SK-N-SH (cell line): ENCODE measurements at regions not wholly inside any gene's neighbourhood (a gene's known extent, or its start where the extent isn't known, plus 50 kb on each side); places are given as distances from the start of the nearest gene placed in this dataset.

Source experiments
- CTCF ChIA-PET: fragments of 300-600, 350-600 bp; formaldehyde crosslinking; extraction: SDS; loops from one replicate; lab custom pipeline; 2021; lab: Yijun Ruan, JAX
- POLR2A ChIA-PET: fragments of 350-600 bp; sonication (Branson Sonifier 250); formaldehyde crosslinking; extraction: SDS; loops from one replicate; lab custom pipeline; 2020; ENCODE audit warnings: antibody characterized with exemption, inconsistent platforms; lab: Yijun Ruan, JAX
- DNase-seq: peaks from one replicate; pipeline ENCODE4 v3.0.0; 2012
- H2AFZ ChIP-seq: fragments of 200-600 bp; sonication (generic); 2 replicates; pipeline ENCODE4 v1.8.1; 2016; ENCODE audit warnings: antibody characterized with exemption, mild to moderate bottlenecking, low read depth
- H3F3A ChIP-seq: fragments of 200-600 bp; sonication (generic); replicated peaks from 2 replicates; pipeline ENCODE3; 2016; ENCODE audit warnings: antibody characterized with exemption, mild to moderate bottlenecking; ENCODE audit not compliant: insufficient read depth
- H3K27ac ChIP-seq, 2 experiments: fragments of 200-500 bp in 1 of 2; fragments of 200-600 bp in 1 of 2; sonication (Bioruptor generic) in 1 of 2; sonication (generic), shearing (Covaris generic) in 1 of 2; 2 replicates each; pipeline versions ENCODE4 v1.5.1 to v1.6.1; 2014 to 2016; ENCODE audit warnings: low read depth in 2 of 2, inconsistent platforms in 1 of 2, low read length in 1 of 2, mild to moderate bottlenecking in 1 of 2, mixed read lengths in 1 of 2
- H3K27me3 ChIP-seq: fragments of 200-600 bp; sonication (generic), shearing (Covaris generic); 2 replicates; pipeline ENCODE4 v1.6.1; 2016; ENCODE audit warnings: mixed run types; ENCODE audit not compliant: insufficient read depth
- H3K36me3 ChIP-seq, 2 experiments: fragments of 200-500 bp in 1 of 2; fragments of 200-600 bp in 1 of 2; sonication (Bioruptor generic) in 1 of 2; sonication (generic) in 1 of 2; replicated peaks in 1 of 2; 2 replicates each; pipeline versions ENCODE3 to v1.5.1; 2014 to 2016; ENCODE audit warnings: low read length in 1 of 2, mild to moderate bottlenecking in 1 of 2; ENCODE audit not compliant: insufficient read depth in 2 of 2, control insufficient read depth in 1 of 2
- H3K4me1 ChIP-seq, 2 experiments: fragments of 200-500 bp in 1 of 2; fragments of 200-600 bp in 1 of 2; sonication (Bioruptor generic) in 1 of 2; sonication (generic), shearing (Covaris generic) in 1 of 2; 2 replicates each; pipeline versions ENCODE4 v1.5.1 to v1.6.1; 2014 to 2016; ENCODE audit warnings: low read depth in 1 of 2, low read length in 1 of 2, mixed run types in 1 of 2; ENCODE audit not compliant: insufficient read depth in 2 of 2, control insufficient read depth in 1 of 2
- H3K4me2 ChIP-seq: fragments of 200-600 bp; sonication (generic), shearing (Covaris generic); 2 replicates; pipeline ENCODE4 v1.6.1; 2017; ENCODE audit warnings: mixed run types
- H3K4me3 ChIP-seq, 2 experiments: fragments of 200-500 bp in 1 of 2; fragments of 200-600 bp in 1 of 2; sonication (Bioruptor generic) in 1 of 2; sonication (generic), shearing (Covaris generic) in 1 of 2; 2 replicates each; pipeline versions ENCODE4 v1.5.1 to v1.8.1; 2014 to 2016; ENCODE audit warnings: low read depth in 2 of 2, inconsistent platforms in 1 of 2, low read length in 1 of 2, mild to moderate bottlenecking in 1 of 2, mixed read lengths in 1 of 2, moderate library complexity in 1 of 2
- H3K79me2 ChIP-seq: fragments of 200-600 bp; sonication (generic); 2 replicates; pipeline ENCODE4 v1.8.1; 2017; ENCODE audit warnings: mild to moderate bottlenecking; ENCODE audit not compliant: insufficient read depth
- H3K9ac ChIP-seq: fragments of 200-600 bp; sonication (generic); 2 replicates; pipeline ENCODE4 v1.6.1; 2017; ENCODE audit warnings: mixed run types
- H3K9me2 ChIP-seq: fragments of 200-600 bp; sonication (generic); 2 replicates; pipeline ENCODE4 v1.6.1; 2017; ENCODE audit warnings: mixed run types
- H3K9me3 ChIP-seq: fragments of 200-600 bp; sonication (generic); 2 replicates; pipeline ENCODE4 v1.6.1; 2017; ENCODE audit warnings: mixed run types, mild to moderate bottlenecking, moderate library complexity
- H4K20me1 ChIP-seq: fragments of 200-600 bp; sonication (generic); 2 replicates; pipeline ENCODE4 v1.6.1; 2017; ENCODE audit warnings: mild to moderate bottlenecking, mixed run types; ENCODE audit not compliant: insufficient read depth
- CTCF ChIP-seq: fragments of 200-600 bp; sonication (generic); IDR thresholded peaks from 2 replicates; pipeline ENCODE4 v1.6.1; 2017; ENCODE audit warnings: antibody characterized with exemption, mild to moderate bottlenecking, moderate library complexity
- ELF1 ChIP-seq: IDR thresholded peaks from 2 replicates; pipeline ENCODE4 v1.4.0; 2012
- EP300 ChIP-seq, 2 experiments: IDR thresholded peaks; 2 replicates each; pipeline versions ENCODE4 v1.4.0 to v1.6.1; 2012; ENCODE audit warnings: borderline replicate concordance in 1 of 2, low read depth in 1 of 2, low read length in 1 of 2
- FOSL2 ChIP-seq: IDR thresholded peaks from 2 replicates; pipeline ENCODE4 v1.4.0; 2012; ENCODE audit warnings: low read depth, mild to moderate bottlenecking, moderate library complexity, borderline replicate concordance
- FOXJ3 ChIP-seq: sonication (generic); formaldehyde crosslinking; IDR thresholded peaks from 2 replicates; pipeline ENCODE4 v1.5.1; 2020; ENCODE audit warnings: mild to moderate bottlenecking, missing genetic modification reagents
- GABPA ChIP-seq: IDR thresholded peaks from 2 replicates; pipeline ENCODE4 v1.4.0; 2012; ENCODE audit warnings: low read depth, mild to moderate bottlenecking
- MXI1 ChIP-seq: IDR thresholded peaks from 2 replicates; pipeline ENCODE4 v1.6.1; 2012; ENCODE audit warnings: mild to moderate bottlenecking, low read depth, low read length, improper control_type of control experiment
- NRF1 ChIP-seq: IDR thresholded peaks from 2 replicates; pipeline ENCODE4 v1.6.1; 2012; ENCODE audit warnings: low read depth, mild to moderate bottlenecking, low read length
- PBX3 ChIP-seq: IDR thresholded peaks from 2 replicates; pipeline ENCODE4; 2012
- POLR2AphosphoS5 ChIP-seq: IDR thresholded peaks from 2 replicates; pipeline ENCODE4 v1.6.1; 2012; ENCODE audit warnings: low read depth, low read length
- TCF12 ChIP-seq: IDR thresholded peaks from 2 replicates; pipeline ENCODE4 v1.4.0; 2012
- USF2 ChIP-seq: fragments of 150-350 bp; IDR thresholded peaks from 2 replicates; pipeline ENCODE4 v1.6.1; 2017; ENCODE audit warnings: antibody characterized with exemption, low read length, low read depth, borderline replicate concordance
- WGBS: methylation state at CpG from one replicate; pipeline ENCODE4 v1.1.6; 2017; ENCODE audit warnings: low lambda C conversion rate; 5-methylcytosine and 5-hydroxymethylcytosine counted together

GRCh38 chr5:2006193-2006970 lies 123.7 kb upstream of the IRX4 start (continued):
- no peak for TF ChIP-seq EP300 (IDR thresholded peaks at IDR 0.05; ENCODE audit: borderline replicate concordance in 1 of 2, low read depth in 1 of 2, low read length in 1 of 2)
- TF ChIP-seq, all 33 proteins: peak for 0

- ChIA-PET CTCF (no interaction called here), POLR2A (no interaction called here)
- Histone ChIP-seq H3K27ac (no peak overlapping the region), H3K79me2 (no peaks in the 10 kb centered on the region), H2AFZ (no peak overlapping the region), H3F3A (no peaks in the 10 kb centered on the region), H3K9me3 (no peaks in the 10 kb centered on the region), H3K9me2 (no peaks in the 10 kb centered on the region), H3K4me2 (no peak overlapping the region), H3K36me3 (no peaks in the 10 kb centered on the region), H3K4me3 (no peak overlapping the region), H3K4me1 (no peaks in the 10 kb centered on the region), H3K9ac (no peak overlapping the region), H4K20me1 (no peaks in the 10 kb centered on the region), H3K27me3 (peaks cover 86% of the 10 kb centered on the region)
- no peak for DNase-seq
- TF ChIP-seq CTCF (no peak), FOSL2 (no peak), EP300 (IDR thresholded peaks at IDR 0.05; ENCODE audit: borderline replicate concordance in 1 of 2, low read depth in 1 of 2, low read length in 1 of 2) (no peak)
- WGBS = 30% methylated on average over 15 of the region's 35 CpGs
Observed at GRCh38 chr5:2005101-2006041, 122.6 kb upstream of the IRX4 start.

GRCh38 chr5:2003690-2004365 lies 121.1 kb upstream of the IRX4 start:
- Histone ChIP-seq H3K27me3 (peaks cover 84% of the 10 kb centered on the region), H3K79me2 (no peaks in the 10 kb centered on the region), H3K4me1 (no peaks in the 10 kb centered on the region), H3K4me3 (no peak overlapping the region), H3K27ac (no peak overlapping the region), H3K9me3 (no peaks in the 10 kb centered on the region), H3K4me2 (no peak overlapping the region), H3K9me2 (no peaks in the 10 kb centered on the region), H3K9ac (no peak overlapping the region), H2AFZ (no peak overlapping the region), H3K36me3 (no peaks in the 10 kb centered on the region), H4K20me1 (no peaks in the 10 kb centered on the region), H3F3A (no peaks in the 10 kb centered on the region)
- CTCF ChIA-PET = no interaction called here
- POLR2A ChIA-PET = no interaction called here
- TF ChIP-seq PBX3 (no peak), POLR2AphosphoS5 (no peak), GABPA (no peak), NRF1 (no peak), USF2 (no peak), MXI1 (no peak), ELF1 (no peak), FOXJ3 (CRISPR knock-in tag) (no peak), TCF12 (no peak)
- 4% methylated on average over 18 of the region's 20 CpGs for WGBS
- DNase-seq = no peak
